ENCODE measurements at regions not wholly inside any gene's neighbourhood (a gene's known extent, or its start where the extent isn't known, plus 50 kb on each side); places are given as distances from the start of the nearest gene placed in this dataset.
"Not testable (repeated sequence)": the region's sequence is repeated elsewhere in the genome, so short reads cannot be mapped to it uniquely, and the experiment has no call there.

DNA sequence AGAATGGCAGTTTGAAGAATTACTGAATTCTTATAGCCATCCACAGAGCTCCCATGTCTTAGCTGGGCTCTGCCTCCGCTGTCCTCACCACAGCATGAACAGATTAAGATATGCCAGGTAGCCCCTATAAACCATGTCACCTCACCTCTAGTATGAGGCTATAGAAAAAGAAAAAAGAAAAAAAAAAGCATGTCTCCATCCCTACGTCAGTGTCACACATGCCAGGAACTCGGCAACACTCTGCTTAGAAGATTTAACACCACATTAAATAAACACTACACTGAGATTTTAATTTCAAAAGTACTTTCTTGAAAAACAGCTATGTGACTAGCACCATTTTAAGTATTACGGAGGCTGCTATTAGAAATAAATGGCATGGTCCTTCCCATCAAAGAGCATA lies 149.4 kb downstream of the CAPZA3 start:
- CTCF ChIA-PET = interaction anchor here (0.7 kb wide), 2 partner anchors 91 to 160 kb away, joined by 3 read pairs; no protein-coding TSS in a partner anchor
- TF ChIP-seq, protein P1, sequence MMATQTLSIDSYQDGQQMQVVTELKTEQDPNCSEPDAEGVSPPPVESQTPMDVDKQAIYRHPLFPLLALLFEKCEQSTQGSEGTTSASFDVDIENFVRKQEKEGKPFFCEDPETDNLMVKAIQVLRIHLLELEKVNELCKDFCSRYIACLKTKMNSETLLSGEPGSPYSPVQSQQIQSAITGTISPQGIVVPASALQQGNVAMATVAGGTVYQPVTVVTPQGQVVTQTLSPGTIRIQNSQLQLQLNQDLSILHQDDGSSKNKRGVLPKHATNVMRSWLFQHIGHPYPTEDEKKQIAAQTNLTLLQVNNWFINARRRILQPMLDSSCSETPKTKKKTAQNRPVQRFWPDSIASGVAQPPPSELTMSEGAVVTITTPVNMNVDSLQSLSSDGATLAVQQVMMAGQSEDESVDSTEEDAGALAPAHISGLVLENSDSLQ (IDR thresholded peaks at IDR 0.05) = no peak
- TF ChIP-seq SP1 (IDR thresholded peaks at IDR 0.05) (no peak), TARDBP (IDR thresholded peaks at IDR 0.05) (no peak), NFRKB (IDR thresholded peaks at IDR 0.05) (no peak), SUZ12 (IDR thresholded peaks at IDR 0.05) (no peak)
- DNase-seq (ENCODE audit: extremely low spot score) = no peak
- POLR2A ChIA-PET = no interaction called here

DNA sequence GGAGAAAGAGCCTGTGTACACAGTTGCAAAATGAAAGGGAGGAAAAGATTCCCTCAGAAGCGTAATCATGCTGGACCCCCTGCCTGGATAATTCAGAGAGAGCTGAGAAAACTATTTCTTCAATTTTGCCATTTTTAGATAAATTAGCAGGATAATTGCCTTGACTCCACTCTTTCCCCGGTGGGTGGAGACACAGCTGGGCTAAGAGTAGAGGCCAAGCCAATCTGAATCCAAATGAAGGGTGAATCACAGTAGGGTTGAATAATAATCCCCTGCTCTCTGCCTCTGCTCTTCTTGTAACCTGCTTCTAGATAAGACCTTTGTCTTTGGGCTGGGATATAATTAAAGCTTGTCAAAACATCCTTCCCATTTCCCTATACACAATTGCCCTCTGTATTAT lies 150.1 kb downstream of the CAPZA3 start:
- ChIA-PET POLR2A (no interaction called here), CTCF (no interaction called here)
- no peak for DNase-seq (ENCODE audit: extremely low spot score)
- TF ChIP-seq LEF1 (IDR thresholded peaks at IDR 0.05; ENCODE audit: borderline replicate concordance) (no peak), FOXK2 (IDR thresholded peaks at IDR 0.05) (no peak)

DNA sequence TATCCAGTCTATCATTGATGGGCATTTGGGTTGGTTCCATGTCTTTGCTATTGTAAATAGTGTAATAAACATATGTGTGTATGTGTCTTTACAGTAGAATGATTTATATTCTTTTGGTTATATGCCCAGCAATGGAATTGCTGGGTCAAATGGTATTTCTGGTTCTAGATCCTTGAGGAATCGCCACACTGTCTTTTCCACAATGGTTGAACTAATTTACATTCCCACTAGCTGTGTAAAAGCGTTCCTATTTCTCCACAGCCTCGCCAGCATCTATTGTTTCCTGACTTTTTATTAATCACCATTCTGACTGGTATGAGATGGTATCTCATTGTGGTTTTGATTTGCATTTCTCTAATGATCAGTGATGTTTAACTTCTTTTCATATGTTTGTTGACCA lies 152.7 kb downstream of the CAPZA3 start:
- DNase-seq (ENCODE audit: extremely low spot score); POLR2A ChIA-PET; CTCF ChIA-PET: not testable (repeated sequence)

DNA sequence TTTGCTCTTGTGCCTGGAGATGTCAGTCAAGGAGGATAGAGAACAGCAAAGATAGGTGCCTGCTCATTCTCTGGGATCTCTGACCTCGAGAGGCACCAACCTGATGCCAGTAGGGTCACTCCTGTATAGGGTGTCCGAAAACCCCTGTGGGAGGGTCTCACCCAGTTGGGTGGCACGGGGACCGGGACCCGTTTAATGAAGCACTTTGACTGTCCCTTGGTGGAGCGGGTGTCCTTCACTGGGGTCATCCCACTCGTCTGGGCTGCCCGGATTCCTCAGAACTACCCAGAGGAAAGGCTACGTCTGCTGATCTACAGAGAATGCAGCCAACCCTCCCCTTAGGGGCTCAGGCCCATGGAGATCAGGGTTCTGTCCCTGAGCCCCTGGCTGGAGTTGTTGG lies 157.6 kb downstream of the CAPZA3 start:
- ChIA-PET CTCF (no interaction called here), POLR2A (no interaction called here)
- no peak for DNase-seq (ENCODE audit: extremely low spot score)
- TF ChIP-seq, protein P1 (IDR thresholded peaks at IDR 0.05) = no peak
- no peak for TF ChIP-seq FOXK2 (IDR thresholded peaks at IDR 0.05)
- TF ChIP-seq BHLHE40 (IDR thresholded peaks at IDR 0.05; ENCODE audit: borderline replicate concordance) = no peak
- TF ChIP-seq ZNF384 (IDR thresholded peaks at IDR 0.05) = no peak
- TF ChIP-seq FOXM1 (IDR thresholded peaks at IDR 0.05; ENCODE audit: borderline replicate concordance) = no peak
- no peak for TF ChIP-seq L3MBTL2 (conservative IDR thresholded peaks at IDR 0.05)
- TF ChIP-seq FOXA1 (IDR thresholded peaks at IDR 0.05) = no peak
- no peak for TF ChIP-seq LEF1 (IDR thresholded peaks at IDR 0.05; ENCODE audit: borderline replicate concordance)
- TF ChIP-seq TARDBP (IDR thresholded peaks at IDR 0.05) = no peak
- no peak for TF ChIP-seq CTBP1 (IDR thresholded peaks at IDR 0.05; ENCODE audit: borderline replicate concordance)
- TF ChIP-seq SUZ12 (IDR thresholded peaks at IDR 0.05) = no peak
- no peak for TF ChIP-seq SP1 (IDR thresholded peaks at IDR 0.05)
- no peak for TF ChIP-seq NFRKB (IDR thresholded peaks at IDR 0.05)
- TF ChIP-seq ELF4 (IDR thresholded peaks at IDR 0.05) = no peak
- no peak for TF ChIP-seq ARNT (IDR thresholded peaks at IDR 0.05)
- TF ChIP-seq HDGF (IDR thresholded peaks at IDR 0.05; ENCODE audit: borderline replicate concordance) = no peak

DNA sequence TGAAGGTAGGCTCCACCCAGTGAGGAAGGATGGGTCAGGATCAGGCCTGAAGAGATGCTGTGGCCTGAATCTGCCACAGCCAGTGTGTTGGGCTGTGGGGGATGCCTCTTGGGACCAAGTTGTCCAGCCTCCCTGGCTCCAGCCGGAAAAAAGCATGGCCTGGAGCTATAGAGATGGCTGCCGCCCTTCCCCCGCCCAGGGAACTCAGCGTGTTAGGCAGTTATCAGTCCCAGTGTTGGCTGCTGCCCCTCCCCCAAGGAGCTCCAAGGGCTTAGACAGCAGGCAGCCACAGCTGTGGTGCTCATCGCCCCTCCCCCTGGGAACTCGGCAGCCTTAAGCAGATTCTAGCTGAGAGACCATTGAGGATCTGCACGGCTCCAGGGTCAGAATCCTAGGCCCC lies 158.0 kb downstream of the CAPZA3 start:
- CTCF ChIA-PET = interaction anchor here (0.6 kb wide), 2 partner anchors 461 to 1705 kb away, joined by 3 to 4 read pairs; no protein-coding TSS in a partner anchor

DNA sequence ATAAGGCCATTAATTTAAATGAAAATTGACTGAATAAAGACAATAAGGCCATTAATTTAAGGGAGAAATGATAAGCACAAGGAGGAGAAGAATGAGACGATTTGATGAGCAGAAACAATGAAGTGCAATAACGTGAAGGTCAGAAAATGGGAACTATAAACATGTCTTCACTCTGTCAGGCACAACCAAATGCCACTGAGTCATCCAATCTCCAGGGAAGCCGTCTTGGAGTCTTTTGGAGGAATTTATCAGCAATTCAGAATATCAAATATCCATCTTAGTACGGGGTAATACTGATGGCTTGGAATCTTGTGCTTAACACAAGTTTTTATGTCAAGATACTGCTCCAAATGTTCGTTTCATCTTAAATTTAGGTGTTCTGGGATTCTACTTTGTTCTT lies 159.9 kb downstream of the CAPZA3 start:
- DNase-seq (ENCODE audit: extremely low spot score) = no peak
- ChIA-PET CTCF (no interaction called here), POLR2A (no interaction called here)
- TF ChIP-seq CTBP1 (IDR thresholded peaks at IDR 0.05; ENCODE audit: borderline replicate concordance) (no peak), BHLHE40 (IDR thresholded peaks at IDR 0.05; ENCODE audit: borderline replicate concordance) (no peak), LEF1 (IDR thresholded peaks at IDR 0.05; ENCODE audit: borderline replicate concordance) (no peak), HDGF (IDR thresholded peaks at IDR 0.05; ENCODE audit: borderline replicate concordance) (no peak), ZNF384 (IDR thresholded peaks at IDR 0.05) (no peak)

More for the DNA sequence above, 158.0 kb downstream of the CAPZA3 start:
- TF ChIP-seq FOXK2 (IDR thresholded peaks at IDR 0.05) = no peak
- TF ChIP-seq FOXA1 (IDR thresholded peaks at IDR 0.05) = no peak
- no peak for TF ChIP-seq NFRKB (IDR thresholded peaks at IDR 0.05)
- no peak for TF ChIP-seq ELF4 (IDR thresholded peaks at IDR 0.05)
- TF ChIP-seq LEF1 (IDR thresholded peaks at IDR 0.05; ENCODE audit: borderline replicate concordance) = no peak
- no peak for DNase-seq (ENCODE audit: extremely low spot score)
- POLR2A ChIA-PET = no interaction called here

DNA sequence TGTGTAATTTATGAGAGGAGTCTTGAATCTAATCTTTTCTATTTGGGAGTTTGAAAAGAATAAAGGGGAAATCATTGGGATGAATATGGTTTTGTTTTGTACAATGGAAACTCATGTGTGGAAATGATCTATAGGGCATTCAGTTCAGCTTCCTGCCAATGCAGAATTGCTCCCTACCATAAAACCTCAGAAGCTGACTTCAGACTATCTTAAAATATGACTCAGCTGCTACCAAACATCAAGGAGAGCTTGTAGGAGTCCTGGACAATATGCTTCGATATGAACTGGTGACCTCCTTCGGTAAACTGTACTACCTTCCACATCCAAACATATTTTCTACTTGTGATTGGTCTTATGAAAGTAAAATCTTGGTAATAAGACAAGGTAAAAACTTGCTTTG lies 160.6 kb downstream of the CAPZA3 start:
- ChIA-PET POLR2A (no interaction called here), CTCF (no interaction called here)
- no peak for TF ChIP-seq L3MBTL2 (conservative IDR thresholded peaks at IDR 0.05)
- no peak for TF ChIP-seq SP1 (IDR thresholded peaks at IDR 0.05)
- no peak for TF ChIP-seq ZNF384 (IDR thresholded peaks at IDR 0.05)
- no peak for TF ChIP-seq FOXM1 (IDR thresholded peaks at IDR 0.05; ENCODE audit: borderline replicate concordance)
- TF ChIP-seq ELF4 (IDR thresholded peaks at IDR 0.05) = no peak
- no peak for TF ChIP-seq NFRKB (IDR thresholded peaks at IDR 0.05)
- no peak for TF ChIP-seq FOXK2 (IDR thresholded peaks at IDR 0.05)
- no peak for TF ChIP-seq ARNT (IDR thresholded peaks at IDR 0.05)
- TF ChIP-seq HDGF (IDR thresholded peaks at IDR 0.05; ENCODE audit: borderline replicate concordance) = no peak
- TF ChIP-seq TARDBP (IDR thresholded peaks at IDR 0.05) = no peak
- no peak for DNase-seq (ENCODE audit: extremely low spot score)

DNA sequence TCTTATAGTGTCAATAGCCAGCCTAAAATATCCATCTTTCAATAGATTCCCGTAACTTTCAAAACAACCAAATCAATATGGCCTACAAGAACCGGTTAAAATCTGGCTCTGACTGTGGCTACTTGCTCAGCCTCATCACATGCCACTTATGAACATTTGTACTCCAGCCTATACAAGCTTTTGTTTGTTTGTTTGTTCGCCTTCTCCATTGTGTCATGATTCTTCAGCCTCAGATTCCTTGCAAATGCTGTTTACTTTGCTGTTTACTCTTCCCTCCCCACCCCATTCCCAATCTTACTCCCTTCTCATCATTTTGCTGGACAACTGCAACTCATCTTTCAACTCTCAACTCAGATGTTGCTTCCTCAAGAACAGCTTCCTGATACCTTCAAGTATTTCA lies 161.2 kb downstream of the CAPZA3 start:
- ChIA-PET CTCF (no interaction called here), POLR2A (no interaction called here)
- TF ChIP-seq FOXA1 (IDR thresholded peaks at IDR 0.05) (no peak), TARDBP (IDR thresholded peaks at IDR 0.05) (no peak), LEF1 (IDR thresholded peaks at IDR 0.05; ENCODE audit: borderline replicate concordance) (no peak), ZNF384 (IDR thresholded peaks at IDR 0.05) (no peak), CTBP1 (IDR thresholded peaks at IDR 0.05; ENCODE audit: borderline replicate concordance) (no peak), NFRKB (IDR thresholded peaks at IDR 0.05) (no peak), FOXK2 (IDR thresholded peaks at IDR 0.05) (no peak), BHLHE40 (IDR thresholded peaks at IDR 0.05; ENCODE audit: borderline replicate concordance) (no peak), HDGF (IDR thresholded peaks at IDR 0.05; ENCODE audit: borderline replicate concordance) (no peak), SP1 (IDR thresholded peaks at IDR 0.05) (no peak), L3MBTL2 (conservative IDR thresholded peaks at IDR 0.05) (no peak), SUZ12 (IDR thresholded peaks at IDR 0.05) (no peak), ARNT (IDR thresholded peaks at IDR 0.05) (no peak), ELF4 (IDR thresholded peaks at IDR 0.05) (no peak), FOXM1 (IDR thresholded peaks at IDR 0.05; ENCODE audit: borderline replicate concordance) (no peak)
- TF ChIP-seq, protein P1 (IDR thresholded peaks at IDR 0.05) = no peak
- no peak for DNase-seq (ENCODE audit: extremely low spot score)

Data from HEK293T (cell line).